ENCODE measurements at regions not wholly inside any gene's neighbourhood (a gene's known extent, or its start where the extent isn't known, plus 50 kb on each side); places are given as distances from the start of the nearest gene placed in this dataset.

- TF ChIP-seq GABPA (IDR thresholded peaks at IDR 0.05; ENCODE audit: low read depth): no peak
- TF ChIP-seq POLR2AphosphoS5 (IDR thresholded peaks at IDR 0.05; ENCODE audit: low read depth): no peak
- no peak for TF ChIP-seq REST (IDR thresholded peaks at IDR 0.05; ENCODE audit: insufficient replicate concordance, low read depth)
- TF ChIP-seq SPI1 (IDR thresholded peaks at IDR 0.05; ENCODE audit: borderline replicate concordance, low read depth): no peak
- TF ChIP-seq CTCF (IDR thresholded peaks at IDR 0.05; ENCODE audit: insufficient read depth, low read length): no peak
- DNase-seq (ENCODE audit: low read depth in 1 of 2, low spot score in 1 of 2): no peak
- no peak overlapping the region for H3K27ac ChIP-seq (replicated peaks)
Observed at GRCh38 chr3:68467465-68467864, 464.9 kb downstream of the TAFA4 start.

GRCh38 chr3:68458581-68458980, 473.8 kb downstream of the TAFA4 start:
- TF ChIP-seq POLR2AphosphoS5 (IDR thresholded peaks at IDR 0.05; ENCODE audit: low read depth): no peak
- TF ChIP-seq SPI1 (IDR thresholded peaks at IDR 0.05; ENCODE audit: borderline replicate concordance, low read depth): no peak
- no peak for TF ChIP-seq CTCF (IDR thresholded peaks at IDR 0.05; ENCODE audit: insufficient read depth, low read length)
- no peak for TF ChIP-seq REST (IDR thresholded peaks at IDR 0.05; ENCODE audit: insufficient replicate concordance, low read depth)
- no peak for TF ChIP-seq GABPA (IDR thresholded peaks at IDR 0.05; ENCODE audit: low read depth)
- Histone ChIP-seq H3K4me3 (replicated peaks; ENCODE audit: insufficient read depth, low read length) (no peak overlapping the region), H3K27ac (replicated peaks) (no peak overlapping the region), H3K27me3 (ENCODE audit: insufficient read depth, poor library complexity, severe bottlenecking) (no peaks in the 10 kb centered on the region)
- DNase-seq (ENCODE audit: low read depth in 1 of 2, low spot score in 1 of 2): no peak

More at GRCh38 chr3:68467465-68467864, 464.9 kb downstream of the TAFA4 start:
- no peaks in the 10 kb centered on the region for H3K27me3 ChIP-seq (ENCODE audit: insufficient read depth, poor library complexity, severe bottlenecking)
- H3K4me3 ChIP-seq (replicated peaks; ENCODE audit: insufficient read depth, low read length): no peak overlapping the region

GRCh38 chr3:68448510-68449383, 483.6 kb downstream of the TAFA4 start:
- H3K27me3 ChIP-seq (ENCODE audit: insufficient read depth, poor library complexity, severe bottlenecking): no peaks in the 10 kb centered on the region
- no peak overlapping the region for H3K27ac ChIP-seq (replicated peaks)
- DNase-seq (ENCODE audit: low read depth in 1 of 2, low spot score in 1 of 2): no peak
- H3K4me3 ChIP-seq (replicated peaks; ENCODE audit: insufficient read depth, low read length): no peak overlapping the region
- TF ChIP-seq REST (IDR thresholded peaks at IDR 0.05; ENCODE audit: insufficient replicate concordance, low read depth): no peak
- TF ChIP-seq POLR2AphosphoS5 (IDR thresholded peaks at IDR 0.05; ENCODE audit: low read depth): no peak
- TF ChIP-seq SPI1 (IDR thresholded peaks at IDR 0.05; ENCODE audit: borderline replicate concordance, low read depth): no peak
